IMR-90 (cell line): ENCODE measurements at regions not wholly inside any gene's neighbourhood (a gene's known extent, or its start where the extent isn't known, plus 50 kb on each side); places are given as distances from the start of the nearest gene placed in this dataset.

ENCODE experiments used
- ATAC-seq: fragments of 200-7000 bp; cut with Tn5 transposase; 2 replicates; pipeline ENCODE4 v1.9.1; 2020; ENCODE audit warnings: low read depth, mild to moderate bottlenecking, moderate library complexity
- BruUV-seq: library from RNA; stranded (reverse); fragments of 400-500 nt; replicated peaks from 2 replicates; lab custom pipeline; 2021; lab: Mats Ljungman, UMichigan
- CTCF ChIA-PET: fragments of 300-600 bp; formaldehyde crosslinking; extraction: SDS; loops from one replicate; lab custom pipeline; 2021; ENCODE audit warnings: antibody characterized with exemption; lab: Yijun Ruan, JAX
- POLR2A ChIA-PET: fragments of 300-600 bp; sonication (Branson Sonifier 250); formaldehyde crosslinking; loops from one replicate; lab custom pipeline; 2022; ENCODE audit warnings: antibody characterized with exemption; ENCODE audit not compliant: unreplicated experiment; lab: Charles Lee
- DNase-seq: peaks from one replicate; pipeline ENCODE4 v3.0.0; 2013
- H2AFZ ChIP-seq: replicated peaks from 2 replicates; pipeline ENCODE3; 2013; ENCODE audit warnings: low read length, mild to moderate bottlenecking; ENCODE audit not compliant: poor library complexity
- H2AK5ac ChIP-seq: 2 replicates; pipeline ENCODE4 v1.6.1; 2013; ENCODE audit warnings: low read depth, low read length, inconsistent platforms
- H2AK9ac ChIP-seq: replicated peaks from 2 replicates; pipeline ENCODE3; 2013; ENCODE audit warnings: mild to moderate bottlenecking, low read depth, low read length, moderate library complexity; ENCODE audit not compliant: poor library complexity
- H2BK120ac ChIP-seq: 2 replicates; pipeline ENCODE4 v1.6.1; 2013; ENCODE audit warnings: low read depth, low read length, inconsistent platforms
- H2BK15ac ChIP-seq: 3 replicates; pipeline ENCODE4 v1.6.1; 2013; ENCODE audit warnings: low read depth, low read length, inconsistent platforms
- H2BK20ac ChIP-seq: 2 replicates; pipeline ENCODE4 v1.6.1; 2013; ENCODE audit warnings: low read depth, mild to moderate bottlenecking, inconsistent platforms, low read length, moderate library complexity
- H2BK5ac ChIP-seq: 2 replicates; pipeline ENCODE4 v1.6.1; 2013; ENCODE audit warnings: mild to moderate bottlenecking, low read depth, low read length, inconsistent platforms; ENCODE audit not compliant: poor library complexity, severe bottlenecking
- H3K14ac ChIP-seq: replicated peaks from 2 replicates; pipeline ENCODE4 v1.6.1; 2013; ENCODE audit warnings: low read depth, low read length, inconsistent platforms
- H3K18ac ChIP-seq: 2 replicates; pipeline ENCODE4 v1.6.1; 2013; ENCODE audit warnings: low read depth, low read length, control low read depth
- H3K23ac ChIP-seq: 2 replicates; pipeline ENCODE4 v1.6.1; 2013; ENCODE audit warnings: low read depth, low read length, inconsistent platforms
- H3K27ac ChIP-seq: 2 replicates; pipeline ENCODE4 v1.5.1; 2013; ENCODE audit warnings: mild to moderate bottlenecking, control low read depth, low read length; ENCODE audit not compliant: insufficient read depth
- H3K27me3 ChIP-seq: 2 replicates; pipeline ENCODE4 v1.6.1; 2013; ENCODE audit warnings: low read length; ENCODE audit not compliant: control insufficient read depth, insufficient read depth
- H3K36me3 ChIP-seq: 2 replicates; pipeline ENCODE4 v1.6.1; 2013; ENCODE audit warnings: low read length, mixed read lengths; ENCODE audit not compliant: control insufficient read depth, insufficient read depth
- H3K4ac ChIP-seq: 2 replicates; pipeline ENCODE4 v1.6.1; 2013; ENCODE audit warnings: low read depth, low read length, inconsistent platforms
- H3K4me1 ChIP-seq: 2 replicates; pipeline ENCODE4 v1.6.1; 2013; ENCODE audit warnings: low read length, mixed read lengths; ENCODE audit not compliant: control insufficient read depth, insufficient read depth
- H3K4me2 ChIP-seq: 2 replicates; pipeline ENCODE4 v1.6.1; 2013; ENCODE audit warnings: low read depth, mild to moderate bottlenecking, control low read depth, low read length, moderate library complexity
- H3K4me3 ChIP-seq: 2 replicates; pipeline ENCODE4 v1.5.1; 2013; ENCODE audit warnings: low read depth, mild to moderate bottlenecking, control low read depth, low read length, moderate library complexity; ENCODE audit not compliant: insufficient read depth
- H3K56ac ChIP-seq: 2 replicates; pipeline ENCODE4 v1.6.1; 2013; ENCODE audit warnings: low read length, inconsistent platforms; ENCODE audit not compliant: insufficient read depth; ENCODE audit errors: extremely low read depth
- H3K79me1 ChIP-seq, 2 experiments: 2 replicates each; pipeline ENCODE4 v1.6.1; 2013; ENCODE audit warnings: low read length in 2 of 2, inconsistent platforms in 1 of 2, low read depth in 1 of 2
- H3K9ac ChIP-seq: 2 replicates; pipeline ENCODE4 v1.6.1; 2013; ENCODE audit warnings: low read depth, low read length, control low read depth
- H3K9me1 ChIP-seq: 2 replicates; pipeline ENCODE4 v1.6.1; 2013; ENCODE audit warnings: low read length, inconsistent platforms; ENCODE audit not compliant: insufficient read depth
- H3K9me3 ChIP-seq: 2 replicates; pipeline ENCODE4 v1.6.1; 2013; ENCODE audit warnings: low read length; ENCODE audit not compliant: control insufficient read depth, insufficient read depth
- H4K20me1 ChIP-seq: 2 replicates; pipeline ENCODE4 v1.6.1; 2013; ENCODE audit warnings: low read length, inconsistent platforms; ENCODE audit not compliant: insufficient read depth
- H4K5ac ChIP-seq: 2 replicates; pipeline ENCODE4 v1.6.1; 2013; ENCODE audit warnings: mild to moderate bottlenecking, low read depth, low read length, control low read depth
- H4K8ac ChIP-seq, 2 experiments: 2 replicates each; pipeline ENCODE4 v1.6.1; 2013; ENCODE audit warnings: low read depth in 2 of 2, low read length in 2 of 2, control low read depth in 1 of 2, inconsistent platforms in 1 of 2
- H4K91ac ChIP-seq: 2 replicates; pipeline ENCODE4 v1.6.1; 2013; ENCODE audit warnings: low read depth, low read length, inconsistent platforms; ENCODE audit not compliant: insufficient read depth
- BHLHE40 ChIP-seq: fragments of 150-350 bp; IDR thresholded peaks from 2 replicates; pipeline ENCODE4 v1.6.1; 2016; ENCODE audit warnings: mild to moderate bottlenecking, low read depth, low read length
- CEBPB ChIP-seq: IDR thresholded peaks from 2 replicates; pipeline ENCODE4 v1.6.1; 2012; ENCODE audit warnings: low read depth, low read length, improper control_type of control experiment
- CHD1 ChIP-seq: IDR thresholded peaks from 2 replicates; pipeline ENCODE4 v1.6.1; 2012; ENCODE audit warnings: low read depth, low read length, improper control_type of control experiment
- FOS ChIP-seq: fragments of 150-350 bp; IDR thresholded peaks from 2 replicates; pipeline ENCODE4 v1.6.1; 2016; ENCODE audit warnings: low read depth, low read length
- MAFK ChIP-seq: IDR thresholded peaks from 2 replicates; pipeline ENCODE4 v1.6.1; 2012; ENCODE audit warnings: low read depth, low read length, improper control_type of control experiment
- MAZ ChIP-seq: IDR thresholded peaks from 2 replicates; pipeline ENCODE4 v1.6.1; 2012; ENCODE audit warnings: low read depth, mild to moderate bottlenecking, low read length, improper control_type of control experiment, moderate library complexity, borderline replicate concordance
- MXI1 ChIP-seq: IDR thresholded peaks from 2 replicates; pipeline ENCODE4 v1.6.1; 2012; ENCODE audit warnings: low read depth, mild to moderate bottlenecking, low read length, moderate library complexity, borderline replicate concordance
- NFE2L2 ChIP-seq: fragments of 150-350 bp; IDR thresholded peaks from 2 replicates; pipeline ENCODE4 v1.6.1; 2016; ENCODE audit warnings: low read depth, mild to moderate bottlenecking, low read length
- POLR2A ChIP-seq: IDR thresholded peaks from 2 replicates; pipeline ENCODE4 v1.6.1; 2012; ENCODE audit warnings: mild to moderate bottlenecking, low read depth, low read length
- RAD21 ChIP-seq: IDR thresholded peaks from 2 replicates; pipeline ENCODE4 v1.6.1; 2012; ENCODE audit warnings: low read length, improper control_type of control experiment
- RCOR1 ChIP-seq: IDR thresholded peaks from 2 replicates; pipeline ENCODE4 v1.6.1; 2012; ENCODE audit warnings: mild to moderate bottlenecking, low read length, improper control_type of control experiment; ENCODE audit not compliant: insufficient replicate concordance
- RFX5 ChIP-seq: IDR thresholded peaks from 2 replicates; pipeline ENCODE4 v1.8.0; 2012; ENCODE audit warnings: low read depth, mild to moderate bottlenecking, low read length, moderate library complexity
- SMC3 ChIP-seq: fragments of 150-350 bp; IDR thresholded peaks from 2 replicates; pipeline ENCODE4 v1.6.1; 2016; ENCODE audit warnings: low read depth, mild to moderate bottlenecking, antibody characterized with exemption, low read length, moderate library complexity
- USF2 ChIP-seq: fragments of 150-350 bp; IDR thresholded peaks from 2 replicates; pipeline ENCODE4 v1.6.1; 2017; ENCODE audit warnings: mild to moderate bottlenecking, antibody characterized with exemption, low read length, low read depth
- dilution Hi-C: fragments of 300-500 bp; cut with HindIII; formaldehyde crosslinking; loops from one replicate; pipeline ENCODE4 v1.14.3; 2018; ENCODE audit warnings: low sequenced_read_pairs; ENCODE audit not compliant: unreplicated experiment
- in situ Hi-C: fragments of 300-500 bp; cut with MboI; formaldehyde crosslinking; loops from 3 replicates; pipeline ENCODE4 v1.14.3; 2019; ENCODE audit warnings: low sequenced_read_pairs, inconsistent platforms, mixed read lengths
- intact Hi-C: fragments of 100-400 bp; cut with micrococcal nuclease; formaldehyde crosslinking; loops from 2 replicates; pipeline ENCODE4 v1.10.0; 2022
- TF ChIP-seq, protein P1 (sequence below): fragments of 150-350 bp; IDR thresholded peaks from 2 replicates; pipeline ENCODE4 v1.6.1; 2016; ENCODE audit warnings: low read depth, mild to moderate bottlenecking, low read length, moderate library complexity, borderline replicate concordance
- TF ChIP-seq, protein P2 (sequence below): conservative IDR thresholded peaks from 2 replicates; pipeline ENCODE4 v1.5.1; 2012; ENCODE audit warnings: mild to moderate bottlenecking, low read depth, low read length, improper control_type of control experiment

- no peak overlapping the region for H3K56ac ChIP-seq
- no peaks in the 10 kb centered on the region for H3K9me1 ChIP-seq
- DNase-seq: no peak
- H3K27me3 ChIP-seq: no peaks in the 10 kb centered on the region
- no peak for ATAC-seq
- no peak overlapping the region for H4K91ac ChIP-seq
- no peak overlapping the region for H2BK20ac ChIP-seq
- TF ChIP-seq, protein P1, sequence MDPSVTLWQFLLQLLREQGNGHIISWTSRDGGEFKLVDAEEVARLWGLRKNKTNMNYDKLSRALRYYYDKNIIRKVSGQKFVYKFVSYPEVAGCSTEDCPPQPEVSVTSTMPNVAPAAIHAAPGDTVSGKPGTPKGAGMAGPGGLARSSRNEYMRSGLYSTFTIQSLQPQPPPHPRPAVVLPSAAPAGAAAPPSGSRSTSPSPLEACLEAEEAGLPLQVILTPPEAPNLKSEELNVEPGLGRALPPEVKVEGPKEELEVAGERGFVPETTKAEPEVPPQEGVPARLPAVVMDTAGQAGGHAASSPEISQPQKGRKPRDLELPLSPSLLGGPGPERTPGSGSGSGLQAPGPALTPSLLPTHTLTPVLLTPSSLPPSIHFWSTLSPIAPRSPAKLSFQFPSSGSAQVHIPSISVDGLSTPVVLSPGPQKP: no peak
- TF ChIP-seq USF2 (no peak), FOS (no peak), MAFK (no peak), CHD1 (no peak), RCOR1 (no peak), NFE2L2 (no peak), CEBPB (no peak), RAD21 (no peak), BHLHE40 (no peak), POLR2A (no peak), MXI1 (no peak), RFX5 (no peak), MAZ (no peak), SMC3 (no peak)
- TF ChIP-seq, protein P2, sequence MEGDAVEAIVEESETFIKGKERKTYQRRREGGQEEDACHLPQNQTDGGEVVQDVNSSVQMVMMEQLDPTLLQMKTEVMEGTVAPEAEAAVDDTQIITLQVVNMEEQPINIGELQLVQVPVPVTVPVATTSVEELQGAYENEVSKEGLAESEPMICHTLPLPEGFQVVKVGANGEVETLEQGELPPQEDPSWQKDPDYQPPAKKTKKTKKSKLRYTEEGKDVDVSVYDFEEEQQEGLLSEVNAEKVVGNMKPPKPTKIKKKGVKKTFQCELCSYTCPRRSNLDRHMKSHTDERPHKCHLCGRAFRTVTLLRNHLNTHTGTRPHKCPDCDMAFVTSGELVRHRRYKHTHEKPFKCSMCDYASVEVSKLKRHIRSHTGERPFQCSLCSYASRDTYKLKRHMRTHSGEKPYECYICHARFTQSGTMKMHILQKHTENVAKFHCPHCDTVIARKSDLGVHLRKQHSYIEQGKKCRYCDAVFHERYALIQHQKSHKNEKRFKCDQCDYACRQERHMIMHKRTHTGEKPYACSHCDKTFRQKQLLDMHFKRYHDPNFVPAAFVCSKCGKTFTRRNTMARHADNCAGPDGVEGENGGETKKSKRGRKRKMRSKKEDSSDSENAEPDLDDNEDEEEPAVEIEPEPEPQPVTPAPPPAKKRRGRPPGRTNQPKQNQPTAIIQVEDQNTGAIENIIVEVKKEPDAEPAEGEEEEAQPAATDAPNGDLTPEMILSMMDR: no peak
- no peaks in the 10 kb centered on the region for H3K4me1 ChIP-seq
- H4K20me1 ChIP-seq: no peaks in the 10 kb centered on the region
- H3K18ac ChIP-seq: no peak overlapping the region
- H2AK5ac ChIP-seq: no peak overlapping the region
- BruUV-seq: no TSS peak
- H3K4me2 ChIP-seq: no peak overlapping the region
- no peak overlapping the region for H2AFZ ChIP-seq
- no peaks in the 10 kb centered on the region for H3K36me3 ChIP-seq
- no peak overlapping the region for H4K5ac ChIP-seq
- H3K27ac ChIP-seq: no peak overlapping the region
- no peak overlapping the region for H3K23ac ChIP-seq
- no peak overlapping the region for H2BK15ac ChIP-seq
- ChIA-PET CTCF (interaction anchor here (0.6 kb wide), 1 partner anchor 502 kb away, joined by 4 read pairs; no protein-coding TSS in a partner anchor), POLR2A (no interaction called here)
- no peaks in the 10 kb centered on the region for H3K9me3 ChIP-seq
- H3K79me1 ChIP-seq: no peaks in the 10 kb centered on the region
- H3K4me3 ChIP-seq: no peak overlapping the region
- no peak overlapping the region for H4K8ac ChIP-seq
- H3K4ac ChIP-seq: no peak overlapping the region
- no peak overlapping the region for H2BK5ac ChIP-seq
- no peak overlapping the region for H3K9ac ChIP-seq
- dilution Hi-C loops (no loop called here), intact Hi-C loops (no loop called here), in situ Hi-C loops (no loop called here)
- no peak overlapping the region for H2AK9ac ChIP-seq
- H3K14ac ChIP-seq: no peak overlapping the region
- H2BK120ac ChIP-seq: no peak overlapping the region
Observed at GRCh38 chr1:95983831-95984230, 737.8 kb upstream of the PTBP2 start.
